HL-60/S4 (cell line): ENCODE measurements at regions not wholly inside any gene's neighbourhood (a gene's known extent, or its start where the extent isn't known, plus 50 kb on each side); places are given as distances from the start of the nearest gene placed in this dataset.
"Not testable (repeated sequence)": the region's sequence is repeated elsewhere in the genome, so short reads cannot be mapped to it uniquely, and the experiment has no call there.

ENCODE experiments used
- in situ Hi-C: fragments of 300-500 bp; cut with MboI; formaldehyde crosslinking; loops from 2 replicates; pipeline ENCODE4 v1.14.3; 2022; ENCODE audit warnings: low sequenced_read_pairs

DNA sequence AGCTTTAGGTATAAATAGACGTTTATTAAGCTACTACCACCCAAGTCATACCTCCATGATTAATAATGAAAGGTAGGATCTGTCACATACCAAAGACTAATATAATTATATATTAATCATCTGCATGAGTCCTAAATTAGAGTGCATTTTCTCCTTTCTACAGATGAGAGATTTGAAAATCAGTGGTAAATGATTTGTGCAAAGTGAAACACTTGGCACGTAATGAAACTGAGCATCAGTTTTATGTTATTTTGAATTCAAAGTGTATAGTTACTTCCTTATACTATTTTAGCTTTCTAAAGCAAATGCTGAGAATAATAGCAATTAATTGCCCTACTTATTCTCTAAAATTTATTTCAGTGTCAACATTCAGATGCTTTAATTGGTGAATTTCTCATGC lies 615.3 kb downstream of the TRIB2 start:
- in situ Hi-C loops: no loop called here

DNA sequence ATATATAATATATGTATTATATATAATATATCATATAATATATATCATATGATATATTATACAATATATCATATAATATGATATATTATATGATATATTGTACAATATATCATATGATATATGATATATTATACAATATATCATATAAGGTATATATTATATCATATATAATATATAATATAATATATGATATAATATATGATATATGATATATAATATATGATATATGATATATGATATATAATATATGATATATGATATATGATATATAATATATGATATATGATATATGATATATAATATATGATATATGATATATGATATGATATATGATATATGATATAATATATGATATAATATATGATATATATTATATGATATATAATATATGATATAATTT lies 617.3 kb downstream of the TRIB2 start:
- in situ Hi-C loops: not testable (repeated sequence)

DNA sequence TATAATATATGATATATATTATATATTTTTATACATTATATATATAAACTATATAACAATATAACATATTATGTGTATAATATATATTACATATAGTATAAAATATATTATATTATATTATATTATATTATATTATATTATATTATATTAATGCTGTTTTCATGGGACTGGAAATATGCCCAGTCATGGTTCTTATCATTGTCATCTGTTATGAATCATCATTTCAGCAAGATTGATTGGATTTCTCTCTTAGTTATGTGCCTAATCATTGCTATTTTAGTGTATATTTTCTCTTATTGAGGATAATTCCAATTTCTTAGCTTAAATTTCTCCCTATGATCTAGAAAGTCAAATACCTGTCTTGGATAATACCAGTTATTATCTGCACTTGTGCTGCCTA lies 617.8 kb downstream of the TRIB2 start:
- in situ Hi-C loops: no loop called here

- in situ Hi-C loops: no loop called here
These were observed 619.3 kb downstream of the TRIB2 start for GRCh38 chr2:13335862-13336535.

GRCh38 chr2:13351068-13351467 lies 634.3 kb downstream of the TRIB2 start:
- in situ Hi-C loops: no loop called here

- in situ Hi-C loops: no loop called here
These were observed 636.3 kb downstream of the TRIB2 start for GRCh38 chr2:13353083-13353482.

DNA sequence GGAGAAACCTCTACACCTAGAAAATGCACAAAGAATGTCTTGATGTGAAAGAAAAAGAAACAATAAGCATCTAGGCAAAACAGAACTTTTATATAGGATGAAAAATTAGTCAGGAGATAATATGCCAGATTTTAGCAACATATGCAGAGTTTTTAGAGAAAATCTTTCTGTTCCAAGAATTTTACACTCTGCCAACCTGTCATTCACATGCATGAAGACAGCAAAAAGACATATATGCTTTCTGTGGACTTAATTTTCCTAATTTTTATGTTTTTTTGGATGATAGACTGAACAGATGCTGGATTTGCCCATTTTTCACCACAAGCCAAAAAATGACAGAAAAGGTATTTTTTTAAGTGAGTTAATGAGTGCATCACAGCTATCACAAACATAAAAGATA lies 637.3 kb downstream of the TRIB2 start:
- in situ Hi-C loops: no loop called here

DNA sequence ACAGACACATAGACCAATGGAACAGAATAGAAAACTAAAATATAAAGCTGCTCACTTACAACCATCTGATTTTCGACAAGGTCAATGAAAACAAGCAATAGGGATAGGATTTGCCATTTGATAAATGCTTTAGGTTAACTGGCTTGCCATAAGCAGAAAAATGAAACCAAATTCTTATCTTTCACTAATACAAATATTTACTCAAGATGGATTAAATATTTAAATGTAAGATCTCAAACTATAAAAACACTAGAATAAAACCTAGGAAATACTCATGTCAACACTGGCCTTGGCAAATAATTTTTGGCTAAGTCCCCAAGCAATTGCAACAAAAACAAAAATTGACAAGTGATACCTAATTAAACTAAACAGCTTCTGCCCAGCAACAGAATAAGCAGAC lies 665.2 kb downstream of the TRIB2 start:
- in situ Hi-C loops: not testable (repeated sequence)

DNA sequence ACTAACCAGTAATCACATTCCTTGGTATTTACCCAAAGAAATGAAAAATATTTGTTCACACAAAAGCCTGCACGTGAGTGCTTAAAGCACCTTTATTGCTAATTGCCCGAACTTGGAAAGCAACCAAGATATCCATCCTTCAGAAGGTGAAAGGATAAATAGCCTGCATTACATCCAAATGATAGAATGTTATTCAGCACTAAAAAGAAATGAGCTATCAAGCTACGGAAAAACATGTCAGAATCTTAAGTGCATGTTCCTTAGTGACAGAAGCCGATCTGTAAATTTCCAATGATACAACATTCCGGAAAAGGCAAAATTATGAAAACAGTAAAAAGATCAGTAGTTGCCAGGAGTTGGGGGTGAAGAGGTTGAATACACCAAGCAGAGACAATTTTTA lies 672.4 kb downstream of the TRIB2 start:
- in situ Hi-C loops: not testable (repeated sequence)

DNA sequence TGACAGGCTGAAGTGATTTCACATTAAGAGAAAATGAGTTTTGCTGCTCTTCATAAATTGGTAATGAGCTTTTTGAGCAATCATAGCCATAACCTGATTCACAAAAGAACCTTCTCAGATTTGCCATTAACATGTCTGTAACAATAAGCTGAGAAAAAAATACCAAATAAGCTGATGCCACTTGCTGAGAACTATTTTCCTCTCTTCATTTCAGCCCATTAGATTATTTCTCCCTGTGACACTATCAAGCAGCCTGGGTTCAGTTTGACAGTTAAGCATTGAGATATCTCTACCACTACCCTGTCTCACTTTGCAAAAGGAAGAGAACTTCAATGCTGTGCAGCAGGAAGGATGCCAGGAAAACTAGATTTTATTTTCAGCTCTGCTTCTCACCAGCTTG lies 673.9 kb downstream of the TRIB2 start:
- in situ Hi-C loops: no loop called here

DNA sequence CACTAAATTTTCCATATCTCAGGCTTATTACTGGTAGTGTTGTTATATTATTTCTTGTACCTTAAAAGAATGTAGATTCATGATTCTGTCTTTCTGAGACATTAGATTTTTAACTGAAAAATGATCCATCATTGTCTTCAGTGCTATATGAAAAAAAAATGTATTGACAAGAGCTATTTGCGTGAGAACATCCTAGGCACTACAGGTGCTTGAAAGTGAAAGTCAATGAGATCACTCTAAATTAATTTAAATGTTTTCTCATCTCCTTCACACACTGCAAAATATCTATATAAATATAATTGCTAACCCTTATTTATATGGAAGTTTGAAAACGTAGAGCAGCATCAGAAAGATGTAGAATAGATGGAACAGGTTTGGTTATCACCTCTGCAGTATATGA lies 684.6 kb downstream of the TRIB2 start:
- in situ Hi-C loops: no loop called here

DNA sequence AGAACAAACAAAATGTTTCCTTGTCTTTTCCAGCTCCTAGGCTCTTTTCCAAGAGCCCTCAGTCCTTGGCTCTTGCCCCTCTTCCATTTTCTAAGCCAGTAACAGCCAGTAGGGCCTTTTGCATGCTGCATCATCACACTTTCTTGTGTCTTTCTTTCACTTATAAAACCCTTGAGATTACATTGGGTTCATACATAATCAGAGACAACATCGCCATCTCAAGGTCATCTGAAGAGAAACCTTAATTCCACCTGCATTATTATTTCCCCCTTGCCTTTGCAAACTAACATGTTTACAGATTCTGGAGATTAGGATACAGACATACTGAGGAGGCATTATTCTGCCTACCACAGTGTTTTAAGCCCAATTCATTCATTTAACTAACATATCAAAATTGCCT lies 697.3 kb downstream of the TRIB2 start:
- in situ Hi-C loops: no loop called here

DNA sequence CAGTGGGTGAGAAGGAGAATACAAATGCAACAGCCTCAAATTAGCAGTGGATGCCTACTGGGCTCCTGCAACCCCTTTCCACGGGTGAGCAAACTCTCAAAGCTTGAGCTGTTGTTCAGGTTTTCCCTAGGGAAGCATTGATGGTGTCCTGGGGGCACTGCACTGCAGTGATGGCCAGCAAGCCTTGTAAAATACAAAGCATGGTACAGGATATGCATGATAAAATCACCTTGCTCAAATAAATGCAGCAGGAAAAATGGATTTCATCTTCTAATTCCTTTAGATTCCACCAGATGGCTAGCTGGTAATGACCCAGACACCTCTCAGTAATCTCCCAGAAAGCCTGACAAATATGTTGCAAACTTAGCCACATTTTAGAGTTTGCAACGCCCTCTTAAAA lies 698.2 kb downstream of the TRIB2 start:
- in situ Hi-C loops: no loop called here

DNA sequence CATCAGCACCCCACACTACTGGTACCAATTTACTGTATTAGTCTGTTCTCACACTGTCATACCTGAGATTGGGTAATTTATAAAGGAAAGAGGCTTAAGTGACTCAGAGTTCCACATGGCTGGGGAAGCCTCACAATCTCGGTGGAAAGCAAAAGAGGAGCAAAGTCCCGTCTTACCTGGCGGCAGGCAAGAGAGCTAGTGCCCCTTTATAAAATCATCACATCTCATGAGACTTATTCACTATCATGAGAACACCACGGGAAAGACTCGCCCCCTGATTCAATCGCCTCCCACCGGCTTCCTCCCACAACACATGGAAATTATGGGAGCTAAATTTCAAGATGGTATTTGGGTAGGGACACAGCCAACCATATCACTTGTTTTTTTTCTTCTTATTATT lies 717.2 kb downstream of the TRIB2 start:
- in situ Hi-C loops: no loop called here

DNA sequence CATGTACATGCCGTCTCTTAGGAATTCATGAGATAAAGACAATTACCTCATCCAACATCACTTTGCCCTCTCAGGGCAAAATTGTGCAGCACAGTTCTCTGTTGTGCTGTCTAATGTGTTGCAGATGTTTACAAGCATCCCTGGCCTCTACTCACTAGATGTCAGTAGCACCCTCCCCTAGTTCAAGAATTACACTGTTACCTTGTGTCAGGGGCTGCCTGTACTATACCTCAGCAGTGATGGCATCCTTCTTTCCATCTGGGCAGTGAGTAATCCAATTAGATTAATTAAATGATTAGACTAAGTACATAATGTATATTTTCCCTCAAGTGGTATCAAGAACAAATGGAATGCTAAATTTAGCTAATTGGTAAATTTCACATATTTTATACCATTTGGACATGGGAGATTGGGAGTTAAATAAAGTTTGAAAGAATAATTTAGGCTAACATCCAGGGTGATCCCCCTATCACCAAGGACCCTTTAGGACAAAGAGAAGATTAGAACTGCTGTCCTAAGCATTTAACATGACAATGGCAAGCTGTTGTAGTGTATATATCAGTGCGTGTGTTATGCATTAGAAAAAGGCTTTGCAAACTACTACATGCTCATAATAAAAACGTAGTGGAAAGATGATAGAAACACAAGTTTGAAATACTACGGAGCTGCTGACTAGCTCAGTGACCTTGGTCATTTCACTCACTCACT lies 727.0 kb downstream of the TRIB2 start:
- in situ Hi-C loops: not testable (repeated sequence)

DNA sequence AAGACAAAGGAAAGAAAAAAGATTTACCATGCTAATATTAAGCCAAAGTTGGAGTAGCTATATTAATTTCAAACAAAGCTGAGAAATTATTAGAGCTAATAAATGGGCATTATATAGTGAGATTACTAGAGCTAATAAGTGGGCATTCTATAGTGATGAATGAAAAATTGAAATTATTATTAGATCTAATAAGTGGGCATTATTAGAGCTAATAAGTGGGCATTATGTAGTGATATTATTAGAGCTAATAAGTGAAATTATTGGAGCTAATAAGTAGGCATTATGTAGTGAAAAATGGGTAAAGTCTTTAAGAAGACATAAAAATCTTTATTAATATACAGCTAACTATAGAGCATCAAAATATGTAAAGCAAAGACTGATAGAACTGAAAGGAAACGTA lies 745.7 kb downstream of the TRIB2 start:
- in situ Hi-C loops: no loop called here

DNA sequence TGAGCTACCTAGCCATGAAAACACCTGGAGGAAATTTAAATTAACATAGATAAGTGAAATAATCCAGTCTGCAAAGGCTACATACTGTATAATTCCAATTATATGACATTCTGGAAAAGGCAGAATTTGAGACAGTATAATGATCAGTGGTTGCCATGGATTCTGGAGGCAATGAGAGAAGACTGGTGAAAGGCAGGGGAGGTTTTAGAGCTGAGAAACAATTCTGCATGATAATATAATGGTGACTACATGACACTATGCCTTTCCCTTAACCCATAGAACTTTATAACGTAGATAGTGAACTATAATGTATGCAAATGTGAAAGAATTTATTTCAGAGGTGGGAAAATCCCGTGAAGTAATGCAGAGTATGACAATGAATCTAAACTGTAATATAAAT lies 749.3 kb downstream of the TRIB2 start:
- in situ Hi-C loops: no loop called here

DNA sequence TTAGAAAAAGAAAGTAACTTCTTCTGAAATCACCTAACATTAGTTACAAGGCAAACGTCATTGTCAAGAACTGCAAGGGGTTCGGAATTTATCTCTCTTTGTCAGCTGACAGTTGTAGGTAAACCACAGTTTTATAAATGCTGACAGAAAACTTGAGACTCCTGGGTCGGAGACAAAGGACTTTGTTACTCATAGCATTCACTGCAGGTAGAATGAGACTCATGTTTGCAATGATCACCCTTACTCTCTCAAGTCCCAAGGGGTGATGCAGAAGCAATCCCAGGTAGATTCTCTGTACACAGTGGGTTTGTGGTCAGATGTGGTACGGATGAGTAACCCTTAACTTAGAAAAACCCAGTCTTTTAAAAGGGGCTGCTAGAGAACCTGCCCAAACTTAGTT lies 757.8 kb downstream of the TRIB2 start:
- in situ Hi-C loops: no loop called here

- in situ Hi-C loops: no loop called here
These were observed 763.3 kb downstream of the TRIB2 start for GRCh38 chr2:13480057-13480456.

DNA sequence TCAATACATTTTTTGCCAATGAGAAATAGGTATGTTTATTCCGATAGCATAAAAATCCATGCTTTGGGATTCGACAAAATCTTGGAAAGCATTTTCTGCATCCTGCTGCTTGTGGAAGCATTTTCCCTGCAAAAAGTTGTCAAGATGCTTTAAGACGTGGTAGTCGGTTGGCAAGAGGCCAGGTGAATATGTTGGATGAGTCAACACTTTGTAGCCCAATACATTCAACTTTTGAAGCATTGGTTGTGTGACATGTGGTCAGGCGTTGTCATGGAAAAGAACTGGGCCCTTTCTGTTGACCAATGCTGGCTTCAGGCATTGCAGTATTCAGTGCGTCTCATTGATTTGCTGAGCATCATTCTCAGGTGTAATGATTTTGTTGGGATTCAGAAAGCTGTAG lies 764.5 kb downstream of the TRIB2 start:
- in situ Hi-C loops: no loop called here

GRCh38 chr2:13485256-13485655 lies 768.5 kb downstream of the TRIB2 start:
- in situ Hi-C loops: no loop called here

- in situ Hi-C loops: no loop called here
These were observed 772.2 kb downstream of the TRIB2 start for GRCh38 chr2:13488965-13489364.

DNA sequence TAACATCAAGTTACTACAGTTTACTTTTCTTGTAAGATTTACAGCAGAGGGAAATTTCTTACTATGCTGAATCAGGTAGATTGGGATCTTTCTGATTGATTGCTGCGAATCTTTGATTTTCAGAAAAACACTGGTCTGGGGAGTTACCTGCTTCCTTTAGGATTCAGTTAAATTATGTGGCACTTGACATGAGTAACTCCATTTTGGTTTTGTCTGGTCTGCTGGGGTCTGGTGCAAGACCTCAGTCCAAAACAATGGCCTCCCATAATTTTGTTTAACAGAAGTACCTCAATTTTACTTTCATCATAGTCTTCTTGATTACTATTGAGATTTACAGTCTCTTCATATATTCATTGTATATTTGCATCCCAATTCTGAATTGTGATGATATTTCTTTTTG lies 775.5 kb downstream of the TRIB2 start:
- in situ Hi-C loops: no loop called here
